GM04503 (cell line): ENCODE measurements at regions not wholly inside any gene's neighbourhood (a gene's known extent, or its start where the extent isn't known, plus 50 kb on each side); places are given as distances from the start of the nearest gene placed in this dataset.

Experiments
- DNase-seq: peaks from one replicate; pipeline ENCODE4 v3.0.0-alpha.2; 2012; ENCODE audit warnings: low read depth

DNA sequence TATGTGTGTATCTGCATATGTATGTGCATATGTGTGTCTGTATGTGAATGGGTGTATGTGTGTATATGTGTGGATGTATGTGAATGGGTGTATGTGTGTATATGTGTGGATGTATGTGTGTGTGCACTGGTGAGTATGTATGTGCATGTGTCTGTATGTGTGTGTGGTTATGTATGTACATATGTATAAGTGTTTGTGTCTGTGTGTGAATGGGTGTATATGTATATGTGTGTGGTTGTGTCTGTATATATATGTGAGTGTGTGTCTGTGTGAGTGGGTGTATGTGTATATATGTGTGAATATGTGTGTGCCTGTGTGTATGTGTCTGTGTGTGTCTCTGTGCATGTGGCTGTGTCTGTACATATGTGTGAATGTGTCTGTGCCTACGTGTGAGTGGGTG, 748.4 kb upstream of the HS6ST1 start:
- DNase-seq: no peak

DNA sequence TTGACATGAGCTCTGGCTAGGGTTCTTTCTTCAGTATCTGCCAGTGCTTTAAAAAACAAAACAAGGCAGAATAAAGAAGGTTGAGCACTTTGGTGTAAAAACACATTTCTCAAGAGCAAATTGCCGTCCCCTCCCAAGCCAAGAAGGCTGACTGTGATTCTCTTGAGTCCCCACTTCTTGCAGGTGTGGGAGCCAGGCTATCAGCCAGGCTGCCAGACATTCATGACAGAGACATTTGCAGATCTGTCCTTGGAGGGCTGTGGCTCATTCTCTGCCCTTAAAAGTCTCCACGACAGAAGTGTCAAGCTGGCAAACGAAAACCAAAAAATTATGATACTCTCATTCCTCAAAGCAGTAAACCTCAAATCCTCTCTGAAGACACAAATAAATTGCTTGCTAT, 749.3 kb upstream of the HS6ST1 start:
- no peak for DNase-seq

- DNase-seq: no peak
Measured at GRCh38 chr2:129068543-129068942, 749.9 kb upstream of the HS6ST1 start.

DNA sequence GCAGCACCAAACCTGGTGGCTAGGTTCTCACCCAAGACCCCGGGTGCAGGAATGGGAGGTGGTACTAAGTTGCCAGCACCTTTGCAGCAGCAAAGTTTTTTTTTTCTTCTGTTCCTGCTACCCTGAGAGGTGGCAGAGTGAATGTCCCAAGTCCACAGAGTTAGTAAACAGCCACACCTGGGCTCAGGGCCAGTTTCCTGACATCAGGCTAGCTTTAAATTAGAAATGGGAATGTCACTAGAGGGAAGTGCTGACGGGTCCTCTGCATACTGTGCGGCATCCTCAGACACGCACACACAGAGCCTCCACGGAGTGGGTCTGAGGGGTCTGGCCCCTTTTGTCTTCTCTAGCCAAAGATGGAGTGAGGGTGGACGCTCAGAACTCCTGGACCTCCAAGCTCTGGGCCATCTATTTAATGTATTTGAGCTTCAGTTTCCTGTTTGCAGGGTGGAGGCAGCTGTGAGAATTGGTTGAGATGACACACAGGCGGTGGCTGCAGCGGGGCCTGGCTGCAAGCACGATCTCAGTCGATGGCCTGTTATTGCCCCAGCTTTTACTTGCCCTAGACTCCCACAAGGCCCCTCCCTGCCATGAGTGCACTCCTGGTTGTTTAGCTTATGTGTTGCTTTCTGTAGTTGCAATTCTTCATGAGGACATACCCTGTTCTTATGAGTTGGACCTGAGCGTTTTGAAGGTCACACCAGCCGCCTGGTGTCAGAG, 751.4 kb upstream of the HS6ST1 start:
- DNase-seq: no peak

GRCh38 chr2:129070663-129071062, 752.0 kb upstream of the HS6ST1 start:
- no peak for DNase-seq

- no peak for DNase-seq
Measured at GRCh38 chr2:129071531-129071930, 752.9 kb upstream of the HS6ST1 start.

GRCh38 chr2:129074298-129074920, 755.7 kb upstream of the HS6ST1 start:
- DNase-seq: no peak

- DNase-seq: no peak
Measured at GRCh38 chr2:129078548-129078947, 759.9 kb upstream of the HS6ST1 start.

DNA sequence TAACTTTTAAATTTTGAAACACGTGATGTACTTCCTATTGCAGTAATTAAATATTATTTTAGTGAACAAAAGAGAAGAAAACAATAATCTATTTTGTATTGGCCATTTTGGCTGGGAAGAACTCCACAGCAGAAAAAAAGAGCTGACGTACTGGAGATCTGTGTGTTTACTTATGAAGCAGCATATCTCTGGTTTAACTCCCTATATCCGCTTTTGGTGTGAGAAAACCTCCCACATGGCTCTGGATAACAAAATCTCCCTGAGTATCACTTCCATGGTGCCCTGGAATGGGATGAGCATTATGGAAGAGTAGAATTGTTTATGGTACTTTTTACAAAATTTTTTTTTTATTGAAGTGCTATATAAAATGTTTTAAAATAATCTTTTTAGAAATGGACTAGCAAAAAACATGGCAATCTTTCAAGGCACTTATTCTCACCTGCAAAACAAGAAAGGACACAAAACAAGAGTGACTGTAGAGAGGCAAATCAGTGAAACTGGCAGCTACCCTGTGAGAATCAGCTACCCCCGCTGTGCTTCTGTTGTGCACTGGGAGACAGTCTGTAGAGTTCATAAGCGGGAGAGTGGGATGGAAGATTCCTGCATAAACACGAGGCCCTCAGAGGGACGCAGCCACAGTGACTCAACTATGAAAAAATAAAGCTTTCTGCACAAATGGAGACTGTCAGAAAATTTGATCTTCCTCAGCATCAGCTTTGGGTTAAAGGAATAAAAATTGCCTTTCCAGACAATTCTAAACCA, 762.2 kb upstream of the HS6ST1 start:
- no peak for DNase-seq

DNA sequence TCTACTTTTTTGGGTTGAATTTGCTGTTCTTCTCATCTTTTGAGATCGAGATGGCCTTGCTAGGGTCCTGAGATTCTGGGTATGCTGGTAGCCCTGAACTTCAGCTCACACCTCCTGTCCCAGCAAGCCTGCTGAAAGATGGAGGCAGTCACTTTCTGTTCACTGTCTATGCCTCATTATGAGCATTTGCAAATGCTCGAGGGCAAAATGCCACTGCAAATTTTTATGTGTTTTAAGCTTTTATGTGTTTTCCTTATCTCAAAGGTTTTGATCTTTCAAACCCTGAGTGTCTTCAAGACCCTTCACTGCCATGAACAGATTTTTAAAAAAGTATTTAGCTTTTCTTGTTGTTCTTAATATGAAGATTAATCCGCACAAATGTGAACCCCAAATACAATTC, 766.7 kb upstream of the HS6ST1 start:
- no peak for DNase-seq

GRCh38 chr2:129087133-129087813, 768.6 kb upstream of the HS6ST1 start:
- DNase-seq: no peak

GRCh38 chr2:129091620-129092019, 773.0 kb upstream of the HS6ST1 start:
- no peak for DNase-seq

DNA sequence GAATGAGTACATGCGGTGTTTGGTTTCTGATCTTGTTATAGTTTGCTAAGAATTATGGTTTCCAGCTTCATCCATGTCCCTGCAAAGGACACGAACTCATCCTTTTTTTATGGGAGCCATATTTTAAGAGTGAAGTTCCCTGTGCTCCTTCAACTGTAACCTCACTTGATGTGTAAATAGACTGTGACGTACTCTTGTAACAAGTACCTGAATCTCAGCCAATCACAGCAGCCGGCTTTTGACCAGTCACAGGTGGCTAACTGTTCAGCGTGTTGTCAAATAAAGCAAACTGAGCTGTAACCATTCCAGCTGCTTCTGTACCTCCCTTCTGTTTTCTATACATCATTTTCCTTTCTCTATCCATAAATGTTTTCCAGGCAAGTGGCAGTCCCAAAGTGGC, 774.3 kb upstream of the HS6ST1 start:
- no peak for DNase-seq

GRCh38 chr2:129101186-129101585, 782.5 kb upstream of the HS6ST1 start:
- DNase-seq: no peak

DNA sequence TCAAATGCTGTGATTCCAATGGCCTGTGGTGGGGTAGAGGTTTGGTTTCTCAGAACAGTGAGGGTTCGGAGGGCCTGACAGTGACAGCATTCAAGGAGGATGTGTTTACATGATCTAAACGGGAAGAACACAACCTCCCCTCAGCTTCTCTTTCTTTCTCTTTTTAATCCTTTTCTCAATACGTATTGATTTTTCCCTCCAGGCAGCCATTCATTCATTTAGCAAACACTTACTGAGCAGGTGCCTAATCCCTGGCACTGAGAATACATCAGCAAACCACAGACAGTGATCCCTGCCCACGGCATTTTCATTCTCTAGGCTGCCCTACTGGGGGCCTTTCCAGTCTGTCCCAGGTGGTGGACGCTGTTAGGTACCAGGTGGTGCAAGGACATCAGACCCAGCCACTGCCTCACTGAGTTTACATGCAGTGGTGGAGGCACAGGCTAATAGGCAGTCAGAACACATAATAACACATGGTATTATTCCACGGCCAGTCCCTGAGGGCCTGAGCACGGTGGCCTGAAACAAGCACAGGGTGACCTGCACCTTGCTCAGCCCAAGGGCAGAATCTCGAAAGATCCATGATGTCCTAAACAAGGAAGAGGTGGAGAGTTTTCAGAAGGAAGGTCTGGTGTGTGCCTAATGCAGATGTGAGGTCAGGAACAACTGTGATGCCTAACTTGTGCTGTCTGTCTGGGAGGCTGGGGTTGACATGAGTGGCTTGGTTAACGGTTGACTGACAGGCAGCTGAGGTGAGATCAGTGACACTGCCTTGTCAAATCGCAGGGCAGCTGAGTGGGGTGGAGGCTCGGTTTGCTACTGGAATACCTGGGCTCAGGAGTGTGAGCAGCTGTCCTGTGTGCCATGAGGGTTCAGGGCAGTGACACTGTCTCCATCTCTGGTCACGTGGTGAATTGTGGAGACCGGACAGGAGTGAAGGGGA, 785.5 kb upstream of the HS6ST1 start:
- no peak for DNase-seq

GRCh38 chr2:129112181-129112580, 793.5 kb upstream of the HS6ST1 start:
- no peak for DNase-seq

DNA sequence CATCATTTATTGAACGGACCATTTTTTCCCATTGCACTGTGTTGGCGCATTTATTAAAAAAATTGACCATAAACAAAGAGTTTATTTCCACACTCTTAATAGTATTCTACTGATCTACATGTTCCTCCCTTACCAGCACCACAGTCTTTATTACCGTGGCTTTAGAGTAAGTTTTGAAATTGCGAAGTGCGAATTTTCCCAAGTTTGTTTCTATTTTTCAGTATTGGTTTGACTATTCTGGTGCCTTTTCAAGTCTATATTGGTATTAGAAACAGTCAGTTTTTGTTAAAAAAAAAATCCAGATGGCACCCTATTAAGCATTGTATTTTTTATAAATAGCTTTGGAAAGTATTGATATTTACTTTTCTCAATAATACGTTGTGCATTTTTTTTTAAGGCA, 795.1 kb upstream of the HS6ST1 start:
- DNase-seq: no peak

DNA sequence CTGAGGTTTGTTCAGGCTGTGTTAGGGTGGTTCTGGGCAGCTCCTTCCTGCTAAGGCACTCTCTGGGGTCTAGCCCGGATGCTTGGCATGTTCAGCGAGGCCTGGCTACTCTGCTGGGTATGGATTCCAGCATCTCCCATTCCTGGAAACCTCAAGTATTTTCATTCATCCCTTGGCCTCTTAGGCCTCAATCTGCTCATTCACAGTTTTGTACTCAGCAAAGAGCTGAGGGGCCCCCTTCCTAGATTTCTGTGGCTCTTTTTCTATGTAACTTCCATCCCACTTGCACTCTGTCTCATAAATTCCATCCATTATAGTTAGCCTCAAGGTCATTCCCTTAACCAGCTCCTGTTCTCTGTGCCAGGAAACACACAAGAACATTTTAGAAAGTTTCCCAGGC, 798.8 kb upstream of the HS6ST1 start:
- DNase-seq: no peak

DNA sequence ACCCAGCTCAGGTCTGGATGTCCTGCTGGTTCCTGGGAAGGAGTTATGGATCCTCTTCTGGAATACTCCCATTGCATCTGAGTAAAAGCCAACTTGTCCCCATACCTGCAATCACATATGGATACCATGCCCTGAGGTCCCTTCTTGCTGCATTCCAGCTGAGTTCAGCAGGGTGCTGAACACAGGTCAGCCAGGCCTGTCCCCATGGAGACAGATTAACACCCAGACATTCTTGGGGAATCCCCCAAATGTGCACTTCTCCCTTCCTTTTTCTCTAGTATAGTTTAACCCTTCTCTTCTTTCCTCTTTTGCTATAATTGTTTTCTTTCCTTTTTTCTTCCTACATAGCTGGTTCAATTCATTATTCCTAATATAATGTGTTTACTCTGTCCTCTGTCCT, 799.6 kb upstream of the HS6ST1 start:
- no peak for DNase-seq

- DNase-seq: no peak
Measured at GRCh38 chr2:129129087-129129486, 810.4 kb upstream of the HS6ST1 start.
